Loucy (cell line): ENCODE measurements at regions not wholly inside any gene's neighbourhood (a gene's known extent, or its start where the extent isn't known, plus 50 kb on each side); places are given as distances from the start of the nearest gene placed in this dataset.

ENCODE experiments used
- H2AFZ ChIP-seq: fragments of 200-600 bp; sonication (generic); 2 replicates; pipeline ENCODE4 v1.6.0; 2016; ENCODE audit warnings: antibody characterized with exemption, mild to moderate bottlenecking, low read length, moderate library complexity
- H3F3A ChIP-seq: fragments of 200-600 bp; 2 replicates; pipeline ENCODE4 v1.6.0; 2016; ENCODE audit warnings: antibody characterized with exemption, low read depth, mild to moderate bottlenecking
- H3K27me3 ChIP-seq: fragments of 200-600 bp; sonication (generic); 2 replicates; pipeline ENCODE4 v1.6.1; 2014; ENCODE audit warnings: low read length, mild to moderate bottlenecking; ENCODE audit not compliant: insufficient read depth, poor library complexity, severe bottlenecking
- H3K36me3 ChIP-seq: fragments of 200-600 bp; sonication (generic); 2 replicates; pipeline ENCODE4 v1.6.1; 2016; ENCODE audit warnings: low read length; ENCODE audit not compliant: insufficient read depth
- H3K4me1 ChIP-seq: fragments of 200-600 bp; sonication (generic); 2 replicates; pipeline ENCODE4 v1.5.1; 2014; ENCODE audit warnings: low read length, mild to moderate bottlenecking; ENCODE audit not compliant: insufficient read depth, poor library complexity, severe bottlenecking
- H3K4me2 ChIP-seq: fragments of 200-600 bp; sonication (generic); 2 replicates; pipeline ENCODE4 v1.6.0; 2014; ENCODE audit warnings: antibody characterized with exemption, low read length, low read depth, mild to moderate bottlenecking; ENCODE audit not compliant: poor library complexity, severe bottlenecking
- H3K4me3 ChIP-seq: fragments of 200-600 bp; sonication (generic); 2 replicates; pipeline ENCODE4 v1.5.1; 2014; ENCODE audit warnings: low read length, mild to moderate bottlenecking, mixed read lengths; ENCODE audit not compliant: poor library complexity, severe bottlenecking
- H3K79me2 ChIP-seq: fragments of 200-600 bp; sonication (generic); 2 replicates; pipeline ENCODE4 v1.6.1; 2014; ENCODE audit warnings: low read length; ENCODE audit not compliant: insufficient read depth
- H3K9ac ChIP-seq: fragments of 200-600 bp; sonication (generic); 2 replicates; pipeline ENCODE4 v1.6.0; 2014; ENCODE audit warnings: mild to moderate bottlenecking, low read depth, low read length, moderate library complexity; ENCODE audit not compliant: poor library complexity, severe bottlenecking
- H3K9me2 ChIP-seq: fragments of 200-600 bp; sonication (generic); replicated peaks from 2 replicates; pipeline ENCODE4 v1.6.1; 2016; ENCODE audit warnings: low read depth, low read length, mixed read lengths
- H3K9me3 ChIP-seq: fragments of 200-600 bp; sonication (generic); 2 replicates; pipeline ENCODE4 v1.6.1; 2014; ENCODE audit warnings: mild to moderate bottlenecking, antibody characterized with exemption, low read length, low read depth; ENCODE audit not compliant: insufficient read depth
- H4K20me1 ChIP-seq: fragments of 200-600 bp; sonication (generic); 2 replicates; pipeline ENCODE4 v1.6.0; 2014; ENCODE audit warnings: antibody characterized with exemption, low read length, mild to moderate bottlenecking; ENCODE audit not compliant: insufficient read depth, poor library complexity, severe bottlenecking
- EZH2phosphoT487 ChIP-seq: fragments of 200-600 bp; IDR thresholded peaks from 2 replicates; pipeline ENCODE4 v1.6.1; 2018; ENCODE audit warnings: antibody characterized with exemption, mild to moderate bottlenecking, moderate library complexity, borderline replicate concordance
- TF ChIP-seq, protein P1 (sequence below): fragments of 200-600 bp; sonication (generic); conservative IDR thresholded peaks from 2 replicates; pipeline ENCODE4 v1.5.1; 2014; ENCODE audit warnings: mild to moderate bottlenecking, antibody characterized with exemption, low read length

DNA sequence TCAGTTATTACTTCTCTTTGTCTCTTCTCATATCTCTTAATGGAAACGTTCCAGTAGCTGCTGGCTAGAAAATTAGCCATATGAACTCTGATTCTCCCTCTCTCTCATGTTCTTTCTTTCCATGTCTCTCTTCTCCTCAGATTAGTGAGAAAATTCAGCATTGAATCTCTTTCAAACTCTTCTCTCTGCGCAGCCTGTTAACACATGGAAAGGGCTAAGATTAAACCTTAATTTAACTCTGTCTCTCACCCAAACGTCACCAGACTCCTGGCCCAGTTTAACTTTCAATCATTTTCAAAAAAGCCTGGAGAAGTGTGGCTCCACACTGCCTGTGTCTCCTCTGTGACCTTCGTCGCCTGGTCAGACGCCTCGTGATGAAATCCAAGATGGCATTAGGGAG, 1234.2 kb downstream of the BCL11B start:
- Histone ChIP-seq H3K4me1 (no peaks in the 10 kb centered on the region), H3K4me3 (no peak overlapping the region), H3K9me3 (no peaks in the 10 kb centered on the region), H3K4me2 (no peak overlapping the region), H2AFZ (no peak overlapping the region), H3K27me3 (no peaks in the 10 kb centered on the region), H3K36me3 (no peaks in the 10 kb centered on the region), H3K9ac (no peak overlapping the region), H4K20me1 (no peaks in the 10 kb centered on the region), H3K79me2 (no peaks in the 10 kb centered on the region), H3F3A (no peaks in the 10 kb centered on the region), H3K9me2 (no peaks in the 10 kb centered on the region; the same call in 1 of the 2 replicates)
- no peak for TF ChIP-seq EZH2phosphoT487
- TF ChIP-seq, protein P1, sequence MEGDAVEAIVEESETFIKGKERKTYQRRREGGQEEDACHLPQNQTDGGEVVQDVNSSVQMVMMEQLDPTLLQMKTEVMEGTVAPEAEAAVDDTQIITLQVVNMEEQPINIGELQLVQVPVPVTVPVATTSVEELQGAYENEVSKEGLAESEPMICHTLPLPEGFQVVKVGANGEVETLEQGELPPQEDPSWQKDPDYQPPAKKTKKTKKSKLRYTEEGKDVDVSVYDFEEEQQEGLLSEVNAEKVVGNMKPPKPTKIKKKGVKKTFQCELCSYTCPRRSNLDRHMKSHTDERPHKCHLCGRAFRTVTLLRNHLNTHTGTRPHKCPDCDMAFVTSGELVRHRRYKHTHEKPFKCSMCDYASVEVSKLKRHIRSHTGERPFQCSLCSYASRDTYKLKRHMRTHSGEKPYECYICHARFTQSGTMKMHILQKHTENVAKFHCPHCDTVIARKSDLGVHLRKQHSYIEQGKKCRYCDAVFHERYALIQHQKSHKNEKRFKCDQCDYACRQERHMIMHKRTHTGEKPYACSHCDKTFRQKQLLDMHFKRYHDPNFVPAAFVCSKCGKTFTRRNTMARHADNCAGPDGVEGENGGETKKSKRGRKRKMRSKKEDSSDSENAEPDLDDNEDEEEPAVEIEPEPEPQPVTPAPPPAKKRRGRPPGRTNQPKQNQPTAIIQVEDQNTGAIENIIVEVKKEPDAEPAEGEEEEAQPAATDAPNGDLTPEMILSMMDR, result no peak

DNA sequence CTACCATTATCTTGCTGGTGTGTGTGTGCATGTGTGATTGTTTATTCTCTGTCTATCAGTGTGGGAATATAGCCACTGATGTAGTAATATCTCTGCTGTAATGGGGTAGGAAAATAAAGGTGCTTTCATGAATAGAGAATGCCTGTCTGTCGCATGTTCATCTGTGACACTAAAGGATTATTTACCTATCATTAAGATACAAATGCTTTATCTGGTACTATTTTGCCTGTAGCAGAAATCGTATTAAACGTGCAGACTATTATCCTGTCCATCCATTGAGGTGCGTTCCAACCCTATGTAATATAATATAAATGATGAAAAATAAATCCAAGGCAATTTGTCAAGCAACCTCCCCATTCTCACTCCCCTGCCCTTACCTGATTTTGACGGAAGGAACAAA, 1215.1 kb downstream of the BCL11B start:
- Histone ChIP-seq H3K9me2 (no peaks in the 10 kb centered on the region), H3K4me2 (no peak overlapping the region), H3K9ac (no peak overlapping the region), H3K4me1 (peaks cover 4% of the 10 kb centered on the region), H3K4me3 (no peak overlapping the region), H2AFZ (no peak overlapping the region), H3F3A (no peaks in the 10 kb centered on the region), H3K36me3 (no peaks in the 10 kb centered on the region), H3K27me3 (no peaks in the 10 kb centered on the region), H4K20me1 (no peaks in the 10 kb centered on the region), H3K9me3 (no peaks in the 10 kb centered on the region), H3K79me2 (no peaks in the 10 kb centered on the region)
- no peak for TF ChIP-seq EZH2phosphoT487
- TF ChIP-seq, protein P1, result no peak

DNA sequence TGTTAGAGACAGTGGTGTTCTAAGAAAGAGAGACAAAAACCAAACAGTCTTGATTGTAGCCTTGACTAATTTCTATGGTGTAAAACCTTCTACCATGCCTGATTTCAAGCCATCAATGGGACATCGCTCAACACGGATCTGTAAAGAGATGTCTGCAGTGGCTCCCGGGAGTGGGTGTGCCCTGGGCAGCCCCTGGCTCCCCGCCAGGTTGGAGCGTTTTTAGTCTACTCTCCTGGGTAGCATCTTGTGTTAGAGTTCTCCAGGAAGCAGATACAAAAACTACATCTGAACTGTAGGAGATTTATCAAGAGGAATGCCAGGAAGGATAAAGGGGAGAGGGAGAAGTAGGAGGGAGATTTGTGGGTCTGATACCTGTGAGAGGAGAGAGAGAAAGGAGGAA, 1212.9 kb downstream of the BCL11B start:
- H3F3A ChIP-seq, result no peaks in the 10 kb centered on the region
- H3K4me3 ChIP-seq, result no peak overlapping the region
- H3K9me3 ChIP-seq, result no peaks in the 10 kb centered on the region
- no peaks in the 10 kb centered on the region for H4K20me1 ChIP-seq
- H3K9ac ChIP-seq, result no peak overlapping the region
- H3K36me3 ChIP-seq, result no peaks in the 10 kb centered on the region
- H3K4me1 ChIP-seq, result peaks cover 11% of the 10 kb centered on the region
- H3K9me2 ChIP-seq, result no peaks in the 10 kb centered on the region
- TF ChIP-seq, protein P1, result no peak
- no peak for TF ChIP-seq EZH2phosphoT487
- no peaks in the 10 kb centered on the region for H3K27me3 ChIP-seq
- H3K4me2 ChIP-seq, result no peak overlapping the region
- H2AFZ ChIP-seq, result no peak overlapping the region
- H3K79me2 ChIP-seq, result no peaks in the 10 kb centered on the region
